NCI-H345 treated with DMSO at 0.1 percent for 48 hours (cell line): ENCODE measurements at regions not wholly inside any gene's neighbourhood (a gene's known extent, or its start where the extent isn't known, plus 50 kb on each side); places are given as distances from the start of the nearest gene placed in this dataset.

Experiments used
- DNase-seq: peaks from one replicate; lab custom pipeline; 2025; ENCODE audit not compliant: unreplicated experiment; lab: John Stamatoyannopoulos, UW

GRCh38 chr9:36728651-36729520 is 156.2 kb downstream of the MELK start:
- DNase-seq = peak; percentile 49

- no peak for DNase-seq
Measured at GRCh38 chr9:36729906-36730305, 157.2 kb downstream of the MELK start.

DNA sequence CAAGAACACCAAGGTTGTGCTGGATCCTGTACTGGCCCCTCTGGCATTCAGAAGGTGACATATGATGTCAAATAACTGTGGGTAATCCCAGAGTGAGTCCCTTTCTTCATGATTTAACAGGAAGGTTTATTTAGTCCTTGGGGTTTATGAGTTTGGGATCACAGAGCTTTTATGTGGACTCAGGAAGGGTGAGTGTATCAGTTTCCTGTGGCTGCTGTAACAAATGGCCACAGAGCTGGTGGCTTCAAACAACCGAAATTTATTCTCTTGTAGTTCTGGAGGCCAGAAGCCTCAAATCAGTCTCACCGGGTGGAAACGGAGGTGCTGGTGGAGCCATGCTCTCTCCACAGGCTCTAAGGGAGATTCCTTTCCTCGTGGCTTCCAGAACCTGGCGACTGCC is 157.7 kb downstream of the MELK start:
- DNase-seq = no peak

GRCh38 chr9:36731068-36731956 is 158.6 kb downstream of the MELK start:
- no peak for DNase-seq

- no peak for DNase-seq
Measured at GRCh38 chr9:36734737-36735136, 162.0 kb downstream of the MELK start.

GRCh38 chr9:36736648-36737047 is 164.0 kb downstream of the MELK start:
- DNase-seq = no peak

DNA sequence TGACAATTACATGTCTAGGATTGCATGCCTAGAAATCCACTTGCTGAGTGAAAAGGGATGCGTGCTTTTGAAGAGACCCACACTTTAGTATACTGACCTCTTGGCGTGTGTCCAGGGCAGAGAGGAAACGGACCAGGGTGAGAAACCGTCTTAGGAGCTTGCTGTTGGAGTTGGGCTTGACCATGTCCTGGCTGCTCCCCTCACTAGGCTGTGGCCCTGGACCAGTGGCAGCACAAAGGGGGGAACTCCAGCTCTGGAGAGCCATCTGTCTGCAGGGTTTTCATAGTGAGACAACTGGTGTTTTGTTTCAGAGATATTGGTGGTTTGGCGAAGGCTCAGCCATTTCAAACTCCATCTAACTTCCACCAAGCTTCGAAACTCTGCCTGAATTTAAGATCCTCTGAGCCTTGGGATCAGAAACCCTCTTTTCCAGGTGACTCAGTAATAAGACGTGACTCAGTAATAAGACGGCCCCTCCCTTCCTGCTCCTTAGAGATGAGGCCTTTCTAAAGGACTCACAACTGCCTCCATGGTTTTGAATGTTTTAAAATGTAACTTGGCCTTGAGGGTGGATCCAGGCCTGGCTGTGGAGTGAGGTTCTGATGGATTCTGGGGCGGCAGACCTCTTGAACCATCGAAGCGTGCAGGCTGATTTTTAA is 165.8 kb downstream of the MELK start:
- DNase-seq = no peak

GRCh38 chr9:36739373-36740116 is 166.8 kb downstream of the MELK start:
- no peak for DNase-seq

DNA sequence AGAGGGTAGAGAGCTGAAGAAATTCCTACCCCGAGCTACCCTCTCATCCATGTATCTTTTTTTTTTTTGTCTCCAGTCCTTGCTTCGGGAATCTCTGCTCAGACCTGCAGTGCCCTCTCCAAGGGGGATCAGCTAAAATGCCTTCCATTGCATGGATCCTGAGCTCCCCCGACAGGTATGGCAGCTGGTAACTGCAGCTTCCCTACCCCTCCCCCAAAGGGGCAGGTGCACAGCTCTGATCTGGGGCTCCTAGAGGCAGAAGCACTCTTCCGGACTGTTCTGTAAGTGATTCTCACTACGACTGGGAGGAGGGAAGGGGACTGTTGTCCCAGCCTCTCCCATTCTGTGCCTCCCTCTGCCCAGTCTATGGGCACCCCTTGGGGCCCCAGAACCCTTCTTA is 169.6 kb downstream of the MELK start:
- DNase-seq = no peak

- DNase-seq = no peak
Measured at GRCh38 chr9:36744678-36745077, 172.0 kb downstream of the MELK start.

GRCh38 chr9:36745977-36746376 is 173.3 kb downstream of the MELK start:
- DNase-seq = no peak

- DNase-seq = no peak
Measured at GRCh38 chr9:36746415-36746814, 173.7 kb downstream of the MELK start.

DNA sequence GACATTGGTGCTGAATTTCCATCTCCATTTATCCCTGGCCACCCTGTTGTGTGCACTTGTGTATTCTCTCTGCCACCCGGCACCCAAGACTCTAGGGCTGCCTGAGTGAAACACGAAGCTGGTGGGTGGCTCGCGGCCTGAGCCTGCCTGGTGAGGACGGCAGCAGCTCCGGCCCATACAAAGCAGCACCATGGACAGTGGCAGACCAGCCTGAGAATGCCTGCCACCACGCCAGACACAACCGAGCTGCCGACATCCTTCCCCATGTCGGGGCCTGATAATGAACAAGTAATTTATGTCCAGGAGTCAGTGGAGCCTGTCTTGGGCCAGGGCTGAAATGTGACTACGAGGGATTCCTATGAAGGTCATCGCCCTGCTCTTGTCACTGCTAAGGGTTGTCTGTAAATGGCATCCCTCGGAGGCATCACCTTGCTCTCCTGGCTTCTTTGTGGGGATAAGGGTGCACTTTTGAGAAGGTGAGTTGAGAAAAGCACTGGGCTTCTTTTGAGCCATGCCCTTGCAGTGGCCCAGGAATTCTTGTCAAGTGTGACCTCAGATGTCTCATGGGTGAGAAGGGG is 175.7 kb downstream of the MELK start:
- no peak for DNase-seq

GRCh38 chr9:36749461-36749860 is 176.8 kb downstream of the MELK start:
- no peak for DNase-seq

DNA sequence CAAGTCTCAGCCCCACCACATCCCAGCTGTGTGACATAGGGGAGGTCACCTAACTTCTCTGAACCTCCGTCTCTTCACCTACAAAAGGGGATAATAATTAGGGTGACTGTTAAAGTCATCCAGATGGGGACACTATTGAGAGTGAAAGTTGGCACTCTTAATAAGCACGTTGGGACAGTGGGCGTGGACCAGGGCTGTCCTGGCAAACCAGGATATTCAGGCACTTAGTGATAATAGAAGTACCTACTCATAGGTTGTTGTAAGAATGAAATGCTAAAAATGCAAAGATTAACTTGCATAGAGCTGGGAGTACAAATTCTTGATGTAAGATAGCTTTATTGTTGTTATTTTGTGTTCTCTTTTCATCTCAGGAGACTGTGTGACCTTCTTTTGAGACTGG is 177.9 kb downstream of the MELK start:
- DNase-seq = no peak

GRCh38 chr9:36755019-36755418 is 182.3 kb downstream of the MELK start:
- DNase-seq = no peak

GRCh38 chr9:36759141-36759540 is 186.4 kb downstream of the MELK start:
- DNase-seq = no peak

DNA sequence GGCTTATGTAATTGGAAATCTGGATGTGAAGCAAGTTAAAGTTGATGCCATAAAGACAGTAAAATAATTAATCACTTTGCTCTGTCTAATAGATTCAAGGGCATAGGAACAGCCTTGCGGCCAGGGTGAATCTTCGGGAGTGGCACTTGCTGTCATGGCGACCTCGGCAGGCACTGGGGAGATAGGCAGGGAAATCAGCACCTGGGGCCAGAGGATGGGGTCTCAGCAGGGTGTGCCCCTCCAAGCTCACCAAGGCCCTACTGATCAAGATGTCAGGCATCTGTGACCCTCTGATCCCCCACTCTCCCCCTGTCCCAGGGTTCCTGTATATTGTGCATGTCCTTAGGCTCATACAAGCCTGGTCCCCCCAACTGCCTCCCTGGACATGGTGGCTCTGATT is 187.3 kb downstream of the MELK start:
- DNase-seq = no peak

GRCh38 chr9:36760667-36761420 is 188.1 kb downstream of the MELK start:
- no peak for DNase-seq

DNA sequence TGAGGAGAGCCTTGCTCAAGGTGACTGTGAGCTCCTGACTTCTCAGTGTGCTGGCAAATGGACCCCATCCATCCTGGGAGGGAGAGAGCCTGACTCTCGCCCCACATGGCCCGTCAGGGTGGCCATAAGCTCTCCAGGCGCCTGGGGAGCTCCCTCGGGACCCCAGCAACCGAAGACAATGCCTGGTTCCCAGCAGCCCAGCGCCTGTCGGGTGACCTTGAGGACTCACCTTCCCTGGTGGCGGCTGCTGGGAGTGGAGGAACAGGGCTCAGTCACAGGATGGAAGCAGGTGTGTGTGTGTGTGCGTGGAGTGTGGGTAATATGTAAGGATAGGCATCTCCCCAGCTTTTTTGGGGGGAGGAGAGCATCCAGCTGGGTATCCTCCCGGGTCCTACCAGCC is 190.3 kb downstream of the MELK start:
- no peak for DNase-seq
